SK-N-MC (cell line): ENCODE measurements at regions not wholly inside any gene's neighbourhood (a gene's known extent, or its start where the extent isn't known, plus 50 kb on each side); places are given as distances from the start of the nearest gene placed in this dataset.

Experiments
- EZH2 ChIP-seq: fragments of 200-600 bp; sonication (generic); IDR thresholded peaks from one replicate; pipeline ENCODE4 v1.6.1; 2017; ENCODE audit warnings: antibody characterized with exemption
- FOXP2 ChIP-seq: optimal IDR thresholded peaks from 2 replicates; pipeline ENCODE3; 2011; ENCODE audit warnings: mild to moderate bottlenecking, moderate library complexity; ENCODE audit not compliant: insufficient read depth; ENCODE audit errors: extremely low read length, control extremely low read depth
- POLR2AphosphoS5 ChIP-seq: IDR thresholded peaks from 2 replicates; pipeline ENCODE4 v1.6.1; 2012; ENCODE audit warnings: mild to moderate bottlenecking, low read depth, low read length, borderline replicate concordance

- TF ChIP-seq POLR2AphosphoS5 = no peak
- no peak for TF ChIP-seq EZH2
- no peak for TF ChIP-seq FOXP2
These were observed 401.2 kb downstream of the GALR1 start for GRCh38 chr18:77650799-77651385.
